ENCODE measurements at regions not wholly inside any gene's neighbourhood (a gene's known extent, or its start where the extent isn't known, plus 50 kb on each side); places are given as distances from the start of the nearest gene placed in this dataset.
"Not testable (repeated sequence)": the region's sequence is repeated elsewhere in the genome, so short reads cannot be mapped to it uniquely, and the experiment has no call there.

- DNase-seq: no peak
Observed at GRCh38 chr5:82639393-82640144, 361.4 kb upstream of the RPS23 start.

- no peak for DNase-seq
Observed at GRCh38 chr5:82636591-82636990, 358.4 kb upstream of the RPS23 start.

- DNase-seq: no peak
Observed at GRCh38 chr5:82635561-82636288, 357.6 kb upstream of the RPS23 start.

GRCh38 chr5:82628364-82628910 lies 350.3 kb upstream of the RPS23 start:
- no peak for DNase-seq

- DNase-seq: not testable (repeated sequence)
Observed at GRCh38 chr5:82626905-82627591, 348.9 kb upstream of the RPS23 start.

GRCh38 chr5:82626012-82626411 lies 347.9 kb upstream of the RPS23 start:
- not testable (repeated sequence) for DNase-seq

- DNase-seq: no peak
Observed at GRCh38 chr5:82624062-82624461, 345.9 kb upstream of the RPS23 start.

- DNase-seq: no peak
Observed at GRCh38 chr5:82622711-82623514, 344.8 kb upstream of the RPS23 start.

GRCh38 chr5:82622205-82622604 lies 344.1 kb upstream of the RPS23 start:
- DNase-seq: no peak

- no peak for DNase-seq
Observed at GRCh38 chr5:82620957-82621600, 342.9 kb upstream of the RPS23 start.

GRCh38 chr5:82619097-82619496 lies 340.9 kb upstream of the RPS23 start:
- DNase-seq: no peak

- no peak for DNase-seq
Observed at GRCh38 chr5:82614706-82615105, 336.6 kb upstream of the RPS23 start.

GRCh38 chr5:82613891-82614290 lies 335.7 kb upstream of the RPS23 start:
- no peak for DNase-seq

- no peak for DNase-seq
Observed at GRCh38 chr5:82610686-82611085, 332.5 kb upstream of the RPS23 start.

GRCh38 chr5:82605441-82605973 lies 327.4 kb upstream of the RPS23 start:
- DNase-seq: no peak

GRCh38 chr5:82603033-82603987 lies 325.2 kb upstream of the RPS23 start:
- DNase-seq: no peak

GRCh38 chr5:82601861-82602260 lies 323.7 kb upstream of the RPS23 start:
- DNase-seq: no peak

GRCh38 chr5:82601077-82601476 lies 322.9 kb upstream of the RPS23 start:
- DNase-seq: no peak

- no peak for DNase-seq
Observed at GRCh38 chr5:82599692-82600091, 321.5 kb upstream of the RPS23 start.

GRCh38 chr5:82599030-82599429 lies 320.9 kb upstream of the RPS23 start:
- no peak for DNase-seq

GRCh38 chr5:82597437-82597836 lies 319.3 kb upstream of the RPS23 start:
- DNase-seq: no peak

Data from stimulated activated CD4-positive, alpha-beta T cell treated with anti-CD3 and anti-CD28 coated beads, Interleukin-4, amount 100 ng/mL, for 1 hour (primary cell).